Occipital lobe (tissue), 1 donor: ENCODE measurements at regions not wholly inside any gene's neighbourhood (a gene's known extent, or its start where the extent isn't known, plus 50 kb on each side); places are given as distances from the start of the nearest gene placed in this dataset.

Experiments
- DNase-seq: peaks from one replicate; lab custom pipeline; 2025; lab: John Stamatoyannopoulos, UW

DNA sequence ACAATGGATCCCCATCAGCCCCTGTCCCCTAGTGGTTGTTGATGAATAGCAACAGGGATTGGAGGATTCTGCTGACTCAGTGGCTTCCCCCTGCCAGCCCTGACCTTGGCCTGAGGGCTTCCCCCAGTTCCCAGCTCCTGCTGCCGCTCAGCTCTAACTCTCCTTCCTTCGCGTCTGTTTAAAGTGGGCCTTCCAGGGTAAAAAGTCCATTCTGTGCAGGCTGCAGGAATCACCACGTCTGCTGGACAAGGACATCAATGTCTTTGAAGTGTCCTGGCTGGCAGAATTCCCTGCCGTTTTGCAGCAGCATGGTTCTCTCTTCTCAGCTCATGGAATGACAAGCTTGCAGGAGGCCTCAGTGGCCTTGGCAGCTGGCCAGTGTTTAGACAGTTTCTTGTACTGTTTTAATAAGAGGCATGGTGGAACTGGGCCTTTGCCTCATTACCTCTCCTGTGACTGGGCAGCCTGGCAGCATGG is 152.5 kb upstream of the STX18 start:
- DNase-seq: no peak

DNA sequence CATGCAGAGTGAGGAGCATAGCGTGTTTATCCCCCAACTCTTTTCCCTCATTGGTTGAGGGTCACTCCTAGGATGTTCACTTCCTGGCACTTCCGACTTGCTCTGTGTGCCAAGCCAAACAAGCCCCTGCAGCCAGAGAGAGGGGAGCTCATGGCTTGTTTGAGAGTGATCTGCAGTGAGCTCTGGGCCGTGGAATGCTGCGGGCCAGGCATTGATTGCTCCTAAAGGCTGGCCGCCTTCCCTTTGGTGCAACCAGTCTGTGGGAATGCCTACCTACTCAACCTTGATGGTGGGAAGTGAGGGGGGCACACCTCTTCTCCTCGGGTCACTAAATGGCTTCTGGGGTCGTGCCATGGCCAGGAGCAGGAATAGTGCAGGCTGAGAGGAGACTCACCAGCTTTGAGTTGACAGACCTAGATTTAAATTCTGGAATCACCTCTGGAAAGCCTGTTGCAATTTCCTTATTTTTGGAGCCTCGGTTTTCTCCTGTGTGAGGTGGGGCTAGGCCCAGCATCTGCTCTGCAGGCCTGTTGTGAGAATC is 152.0 kb upstream of the STX18 start:
- DNase-seq: no peak

DNA sequence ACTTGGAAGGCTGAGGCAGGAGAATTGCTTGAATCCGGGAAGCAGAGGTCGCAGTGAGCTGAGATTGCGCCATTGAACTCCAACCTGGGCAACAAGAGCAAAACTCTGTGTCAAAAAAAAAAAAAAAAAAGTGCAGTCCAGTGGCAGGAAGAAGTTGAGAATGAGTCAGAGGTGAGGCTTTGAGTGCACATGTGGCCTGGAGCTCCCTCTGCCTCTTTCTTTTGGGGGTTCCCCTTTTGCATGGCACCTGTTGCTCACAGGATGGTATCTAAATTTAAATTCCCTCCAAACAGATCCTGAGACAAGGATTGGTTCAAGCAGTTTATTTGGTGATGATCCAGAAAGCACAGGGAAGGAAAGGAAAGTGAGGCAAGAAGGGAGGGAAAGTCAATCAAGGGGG is 151.4 kb upstream of the STX18 start:
- DNase-seq: no peak

DNA sequence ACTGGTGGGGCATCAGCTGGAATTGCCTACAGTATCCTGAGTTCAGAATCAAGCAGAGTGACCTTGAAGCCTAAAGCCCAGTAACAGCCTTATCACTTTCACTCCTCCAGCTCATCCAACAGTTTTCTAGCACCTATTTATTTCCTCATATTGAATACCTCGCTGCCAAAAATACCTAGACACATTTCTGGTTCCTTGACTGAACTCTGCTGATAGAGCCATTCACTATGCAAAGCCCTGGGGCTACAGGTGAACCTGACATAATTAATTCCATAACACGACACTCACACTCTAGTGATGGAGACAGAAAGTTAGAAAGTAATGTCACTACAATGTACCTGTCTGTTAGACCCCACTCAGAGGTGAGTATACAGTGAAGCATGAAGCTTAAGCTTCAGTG is 149.0 kb upstream of the STX18 start:
- no peak for DNase-seq

DNA sequence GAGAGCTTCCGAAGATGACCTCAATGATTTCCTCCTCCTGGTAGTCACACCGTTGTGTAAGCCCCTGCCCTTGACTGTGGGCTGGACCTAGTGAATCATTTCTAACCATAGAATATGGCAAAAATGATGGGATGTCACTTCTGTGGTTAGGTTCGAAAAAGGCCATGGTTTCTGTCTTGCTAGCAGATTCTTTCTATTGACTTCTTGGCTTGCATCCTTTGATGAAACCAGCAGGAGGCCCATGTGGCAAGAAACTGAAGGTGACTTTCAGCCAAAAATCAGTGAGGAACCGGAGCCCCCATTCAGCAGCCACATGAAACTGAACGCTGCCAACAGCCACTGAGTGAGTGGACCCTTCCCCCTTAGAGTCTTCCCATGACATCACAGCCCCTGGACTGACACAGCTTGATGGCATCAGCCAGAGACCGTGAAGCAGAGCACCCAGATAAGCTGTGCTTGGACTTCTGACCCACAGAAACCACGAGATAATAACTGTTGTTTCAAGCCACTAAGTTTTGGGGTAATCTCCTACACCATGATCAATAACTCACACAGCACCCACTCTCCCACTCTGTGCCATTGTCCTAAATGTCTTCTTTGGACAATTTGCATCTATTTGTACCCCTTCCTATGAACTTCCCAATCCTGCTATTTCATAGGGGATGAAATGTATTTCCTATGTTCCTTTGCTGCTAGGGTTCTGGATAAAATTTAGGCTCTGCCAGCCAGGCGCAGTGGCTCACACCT is 148.0 kb upstream of the STX18 start:
- no peak for DNase-seq

DNA sequence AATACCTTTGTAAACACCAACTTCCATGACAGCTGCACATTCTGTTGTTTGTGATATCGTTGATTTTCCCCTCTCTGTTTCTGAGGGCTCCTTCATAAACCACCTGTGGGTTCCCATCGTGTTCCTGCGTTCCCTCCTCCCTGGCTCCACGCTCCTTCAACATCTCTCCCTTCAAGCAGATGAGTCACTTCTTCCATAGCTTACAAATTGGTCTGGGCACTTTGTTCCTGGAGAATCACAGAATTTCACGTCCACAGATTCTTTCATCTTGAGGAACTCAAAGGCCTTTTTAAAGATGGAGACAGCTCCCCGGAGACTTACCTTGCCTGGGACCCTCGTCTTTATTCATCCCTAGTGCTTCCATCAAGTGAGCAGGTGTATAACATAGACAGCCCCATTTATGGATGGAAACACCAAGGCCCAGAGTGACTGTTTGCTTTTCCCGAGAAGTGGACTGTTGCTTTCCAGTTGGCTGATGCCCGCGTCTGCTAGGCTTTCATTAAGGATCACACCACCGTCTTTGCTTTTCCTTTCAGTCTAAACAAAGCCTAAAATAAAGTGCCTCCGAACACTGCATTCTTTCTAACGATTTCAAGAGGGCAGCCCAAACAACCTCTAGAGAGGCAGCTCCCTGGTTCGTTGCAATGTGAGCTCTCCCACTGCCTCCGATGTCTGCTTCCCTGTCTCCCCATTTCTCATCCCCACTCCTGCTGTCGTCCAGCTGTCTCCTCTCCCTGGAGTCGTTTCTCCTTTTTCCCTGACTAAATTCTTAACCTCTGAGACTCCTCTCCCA is 146.3 kb upstream of the STX18 start:
- no peak for DNase-seq

DNA sequence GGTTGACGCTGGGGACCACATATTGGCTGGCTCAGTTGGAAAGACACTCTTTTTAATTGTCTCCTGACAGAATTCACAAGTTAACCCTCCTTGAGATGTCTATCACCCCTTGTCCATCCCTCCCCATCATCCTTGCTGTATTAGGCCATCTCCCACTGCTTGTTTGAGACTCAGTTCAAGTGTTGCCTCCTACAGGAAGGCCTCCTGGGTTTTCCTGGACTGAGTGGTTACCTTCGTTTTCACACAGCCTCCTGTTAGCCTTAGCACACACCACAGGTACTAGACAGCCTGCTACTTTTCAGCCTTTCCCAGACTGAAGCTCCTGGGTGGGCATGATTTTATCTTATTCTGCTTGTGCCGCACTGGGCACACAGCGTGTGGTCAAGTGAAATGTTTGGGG is 145.3 kb upstream of the STX18 start:
- no peak for DNase-seq

DNA sequence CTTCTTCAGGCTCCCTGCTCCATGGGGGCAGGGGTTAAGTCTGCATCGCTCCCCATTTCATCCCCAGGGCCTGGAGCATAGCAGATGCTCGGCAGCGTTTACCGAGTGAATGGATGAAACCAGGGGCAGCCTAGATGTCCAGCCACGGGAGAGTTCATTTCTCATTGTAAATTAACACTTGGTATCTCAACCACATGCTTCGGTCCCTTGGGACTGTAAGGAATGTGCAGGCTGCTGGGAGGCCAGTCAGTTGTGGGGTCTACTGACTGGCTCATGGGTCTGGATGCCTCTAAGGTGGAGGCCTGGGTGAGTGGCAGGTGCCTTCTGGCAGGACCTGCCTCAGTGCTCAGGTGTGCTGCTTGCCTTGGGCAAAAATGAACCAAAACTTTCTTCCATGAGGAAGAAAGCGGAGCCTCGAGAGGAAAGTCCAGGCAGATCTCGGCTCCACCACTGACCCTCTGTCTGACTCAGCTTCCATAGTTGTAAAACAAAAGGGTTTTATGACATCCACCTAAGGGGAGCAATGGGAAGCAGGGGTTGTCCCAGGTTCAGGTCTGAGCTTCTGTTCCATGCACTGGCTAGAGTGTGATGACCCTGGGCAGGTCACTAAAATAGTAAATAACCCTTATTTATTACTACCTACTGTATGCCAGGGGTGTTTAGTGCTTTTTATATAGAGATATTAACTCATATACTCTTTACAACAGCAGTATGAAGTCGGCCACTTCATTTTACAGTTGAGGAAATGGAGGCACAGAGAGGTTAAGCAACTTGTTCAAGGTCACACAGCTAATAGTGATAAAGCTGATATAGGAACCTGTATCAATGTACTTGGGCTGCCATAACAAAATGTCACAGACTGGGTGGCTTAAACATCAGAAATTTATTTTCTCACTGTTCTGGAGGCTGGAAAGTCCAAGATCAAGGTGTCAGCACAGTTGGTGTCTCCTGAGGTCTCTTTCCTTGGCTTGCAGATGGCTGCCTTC is 144.3 kb upstream of the STX18 start:
- no peak for DNase-seq

DNA sequence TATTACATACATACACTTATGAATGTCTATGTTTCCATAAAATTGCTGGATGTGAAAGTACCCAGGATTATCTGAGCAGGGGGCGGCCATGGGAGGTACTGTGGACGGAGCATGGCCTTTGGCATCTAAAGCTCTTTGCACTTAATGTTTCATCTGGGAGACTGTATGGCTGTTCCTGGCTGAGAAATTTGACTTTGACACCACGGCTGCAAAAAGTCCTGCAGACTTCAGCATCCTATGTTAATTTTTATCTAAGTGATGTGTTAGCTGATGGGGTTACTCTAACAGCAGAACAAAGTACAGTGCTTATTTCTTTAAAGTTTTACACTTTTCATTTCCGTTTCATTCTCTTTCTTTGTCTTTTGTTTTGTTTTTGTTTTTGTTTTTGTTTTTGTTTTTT is 139.8 kb upstream of the STX18 start:
- no peak for DNase-seq

DNA sequence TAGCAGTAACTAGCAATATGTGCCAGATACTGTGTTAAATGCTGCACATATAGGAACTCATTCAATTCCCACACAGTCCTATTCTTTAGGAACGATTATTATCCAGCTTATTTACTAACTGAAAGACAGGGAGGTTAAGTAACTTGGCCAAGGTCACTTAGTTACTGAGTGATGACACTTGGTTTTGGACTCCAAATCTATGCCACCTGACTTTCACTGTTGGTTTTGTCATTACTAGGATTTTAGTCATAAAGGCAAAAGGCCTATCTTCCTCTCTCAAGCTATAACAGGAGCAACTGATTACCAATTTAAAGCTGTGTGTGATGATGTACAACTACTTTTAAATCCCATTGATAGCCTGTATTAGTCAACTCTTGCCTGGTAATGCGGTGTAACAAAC is 138.9 kb upstream of the STX18 start:
- no peak for DNase-seq

DNA sequence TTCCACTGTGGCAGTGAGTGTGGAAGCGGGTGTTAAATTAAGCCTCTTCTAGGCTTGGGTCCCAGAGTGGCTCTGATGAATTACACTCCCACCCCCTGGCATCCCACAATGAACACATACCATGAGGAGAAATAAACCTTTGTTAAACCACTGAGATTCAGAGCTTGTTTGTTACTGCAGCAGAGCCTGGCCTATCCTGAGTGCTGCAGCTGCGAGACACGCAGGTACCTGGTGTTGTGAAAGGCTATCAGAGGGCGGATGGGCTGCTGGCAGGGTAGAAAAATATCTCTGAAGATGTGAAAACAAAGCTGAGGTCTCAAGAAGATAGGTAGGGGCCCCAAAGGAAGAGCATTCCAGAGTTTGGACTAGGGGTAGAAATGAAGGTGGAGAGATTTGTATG is 138.4 kb upstream of the STX18 start:
- no peak for DNase-seq

DNA sequence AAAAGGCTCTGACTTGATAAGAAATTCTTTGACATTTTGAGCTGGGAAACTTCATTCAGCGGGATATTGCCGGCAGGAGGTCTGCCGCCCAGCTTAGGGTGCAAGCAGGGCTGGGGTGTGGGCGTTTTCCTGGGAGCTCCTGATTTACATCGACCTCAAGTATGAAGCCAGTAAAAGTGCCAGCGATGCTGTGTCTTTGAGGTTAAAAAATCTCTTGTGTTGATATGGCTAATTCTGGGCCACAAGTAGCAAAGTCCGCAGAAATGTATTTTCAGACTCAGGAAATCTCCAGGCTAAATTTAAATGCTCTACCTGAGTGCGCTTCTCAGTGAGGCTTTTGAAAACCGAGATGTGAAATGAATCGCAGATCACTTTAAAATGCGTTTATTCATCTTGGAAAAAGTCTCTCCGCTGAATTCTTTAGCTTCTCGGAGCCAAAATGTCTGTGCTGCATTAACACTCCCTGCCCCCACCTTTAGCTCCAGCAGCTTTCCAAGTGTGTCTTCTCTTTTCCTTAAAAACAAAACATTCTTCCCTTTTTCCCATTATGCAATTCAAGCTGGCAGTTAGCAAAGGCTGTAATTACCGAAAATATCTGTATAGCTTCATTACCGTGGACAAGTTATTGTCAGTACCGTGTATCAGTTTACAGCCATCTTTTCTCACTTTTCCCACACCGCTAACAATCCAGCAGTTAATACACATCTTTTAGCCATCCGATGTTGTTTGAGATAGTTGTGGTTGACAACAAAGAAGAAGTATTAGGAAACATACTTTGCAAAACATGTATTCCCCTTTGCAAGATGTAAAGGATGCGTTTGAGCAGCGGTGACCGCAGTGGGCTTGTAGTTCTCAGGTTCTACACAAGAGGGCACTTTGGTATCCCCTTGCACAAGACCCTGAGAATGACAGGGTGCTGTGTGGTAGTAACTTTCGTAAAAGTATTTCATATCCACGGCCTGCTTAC is 136.0 kb upstream of the STX18 start:
- DNase-seq: no peak

DNA sequence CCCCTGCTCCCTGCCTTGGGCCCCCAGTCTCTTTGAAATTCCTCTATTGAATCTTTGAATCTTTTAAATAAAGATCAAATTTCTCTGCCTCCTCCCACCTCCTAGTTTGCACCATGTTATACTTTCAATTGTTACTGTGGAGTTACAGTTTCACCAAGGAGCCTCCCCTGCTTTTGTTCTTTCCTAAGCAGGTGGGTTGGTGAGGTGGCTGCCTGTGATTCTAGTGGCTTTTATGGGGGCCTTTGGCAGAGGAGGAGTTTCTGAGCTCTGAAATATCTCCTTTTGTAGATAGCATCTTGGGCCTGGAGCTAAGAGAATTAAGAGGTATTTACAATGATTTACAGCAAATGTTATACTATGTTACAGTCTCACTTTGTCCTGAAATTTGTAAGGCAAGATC is 133.8 kb upstream of the STX18 start:
- DNase-seq: no peak

DNA sequence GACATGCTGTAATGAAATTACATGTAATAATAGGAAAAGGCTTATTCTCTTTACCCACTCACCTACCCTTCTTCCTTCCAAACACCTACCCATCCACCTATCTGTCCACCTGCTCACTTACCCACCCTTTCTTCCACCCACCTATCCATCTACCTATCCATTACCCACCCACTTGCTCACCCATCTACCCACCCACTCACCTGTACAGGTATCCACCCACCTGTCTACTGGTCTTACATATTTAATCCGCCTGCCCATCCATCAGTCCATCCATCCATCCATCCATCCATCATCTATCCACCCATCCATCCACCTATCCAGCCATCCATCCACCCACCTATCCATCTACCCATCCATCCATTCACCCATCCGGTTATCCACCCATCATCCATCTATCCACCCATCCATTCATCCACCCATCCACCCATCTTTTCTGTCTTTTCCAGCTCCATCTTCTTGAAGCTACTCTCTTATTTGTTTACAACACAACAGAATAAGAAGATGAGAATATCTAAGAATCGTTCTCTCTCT is 133.3 kb upstream of the STX18 start:
- no peak for DNase-seq

DNA sequence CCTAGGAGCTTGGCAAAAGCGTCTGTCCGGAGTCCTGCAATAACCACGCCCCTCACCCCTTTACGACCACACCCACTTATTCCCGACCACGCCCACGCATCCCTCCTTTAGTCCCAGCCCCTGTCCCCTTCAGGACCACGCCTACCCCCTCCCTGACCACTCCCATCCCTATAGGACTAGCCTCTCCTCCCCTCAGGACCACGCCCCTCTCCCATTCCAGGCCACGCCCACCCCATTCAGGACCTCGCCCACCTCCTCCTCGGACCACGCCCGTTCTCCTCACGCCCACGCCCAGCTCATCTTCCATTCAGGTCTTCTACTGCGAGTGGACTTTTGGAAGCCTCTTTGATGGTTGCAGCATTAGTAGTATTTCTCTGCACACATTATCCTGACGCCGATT is 131.2 kb upstream of the STX18 start:
- DNase-seq: no peak

DNA sequence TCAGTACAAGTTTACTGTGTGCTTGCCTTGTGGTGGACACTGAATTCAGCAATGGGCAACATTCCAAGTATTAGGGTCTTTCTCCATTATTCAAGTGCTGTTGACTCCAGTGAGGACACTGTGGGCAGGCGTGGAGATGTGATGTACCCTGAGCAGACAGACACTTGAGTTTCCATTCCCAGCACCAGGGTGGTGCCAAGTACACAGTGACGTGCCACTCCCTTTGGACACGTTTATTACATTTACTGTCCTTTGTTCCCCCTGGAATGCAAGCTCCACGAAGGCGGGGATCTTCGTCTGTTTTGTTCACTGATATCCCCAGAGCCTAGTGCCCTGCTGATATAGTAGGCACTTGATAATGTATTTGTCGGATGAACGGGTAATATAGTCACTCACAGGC is 130.6 kb upstream of the STX18 start:
- no peak for DNase-seq

DNA sequence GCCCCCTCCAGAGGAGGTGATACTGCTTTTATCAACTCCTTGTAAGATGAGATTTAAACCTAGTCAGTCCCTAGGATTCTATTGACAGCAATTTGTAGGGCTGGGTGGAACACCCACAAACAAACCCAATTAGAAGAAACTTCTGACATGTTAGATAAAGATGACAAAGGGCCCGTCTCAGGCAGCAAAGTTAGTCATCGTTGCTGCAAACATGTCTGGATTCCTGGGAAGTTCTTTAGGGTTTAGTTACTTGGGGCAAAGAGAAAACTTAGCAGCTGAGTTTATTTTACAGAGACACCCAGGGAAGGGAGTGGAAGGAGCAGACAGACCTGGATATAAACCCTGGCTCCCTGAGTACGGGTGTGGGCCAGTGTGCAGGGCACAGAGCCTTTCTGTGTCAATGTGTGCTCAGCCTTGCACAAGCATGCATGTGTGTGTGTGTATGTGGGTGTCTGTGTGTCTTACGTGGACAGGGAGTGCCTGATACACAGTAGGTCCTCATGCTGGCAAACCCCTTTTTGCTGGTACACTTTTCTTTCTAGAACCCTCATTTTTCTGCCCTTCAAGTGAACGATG is 130.0 kb upstream of the STX18 start:
- DNase-seq: no peak

DNA sequence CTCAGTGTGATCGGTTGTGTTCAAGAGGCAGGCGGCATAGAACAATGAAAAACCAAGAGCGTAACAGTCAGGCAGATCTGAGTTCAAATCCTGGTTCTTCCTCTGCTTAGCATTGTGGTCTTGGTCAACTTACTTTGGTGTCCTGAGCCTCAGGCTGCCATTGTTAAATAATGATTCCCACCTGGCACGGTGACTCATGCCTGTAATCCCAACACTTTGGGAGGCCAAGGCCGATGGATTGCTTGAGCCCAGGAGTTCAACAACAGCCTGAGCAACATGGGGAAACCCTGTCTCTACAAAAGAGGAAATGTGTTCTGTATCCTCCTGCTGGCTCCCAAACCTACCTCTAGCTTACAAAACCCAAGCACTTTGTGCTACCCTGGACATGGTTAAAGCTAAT is 129.0 kb upstream of the STX18 start:
- DNase-seq: no peak

DNA sequence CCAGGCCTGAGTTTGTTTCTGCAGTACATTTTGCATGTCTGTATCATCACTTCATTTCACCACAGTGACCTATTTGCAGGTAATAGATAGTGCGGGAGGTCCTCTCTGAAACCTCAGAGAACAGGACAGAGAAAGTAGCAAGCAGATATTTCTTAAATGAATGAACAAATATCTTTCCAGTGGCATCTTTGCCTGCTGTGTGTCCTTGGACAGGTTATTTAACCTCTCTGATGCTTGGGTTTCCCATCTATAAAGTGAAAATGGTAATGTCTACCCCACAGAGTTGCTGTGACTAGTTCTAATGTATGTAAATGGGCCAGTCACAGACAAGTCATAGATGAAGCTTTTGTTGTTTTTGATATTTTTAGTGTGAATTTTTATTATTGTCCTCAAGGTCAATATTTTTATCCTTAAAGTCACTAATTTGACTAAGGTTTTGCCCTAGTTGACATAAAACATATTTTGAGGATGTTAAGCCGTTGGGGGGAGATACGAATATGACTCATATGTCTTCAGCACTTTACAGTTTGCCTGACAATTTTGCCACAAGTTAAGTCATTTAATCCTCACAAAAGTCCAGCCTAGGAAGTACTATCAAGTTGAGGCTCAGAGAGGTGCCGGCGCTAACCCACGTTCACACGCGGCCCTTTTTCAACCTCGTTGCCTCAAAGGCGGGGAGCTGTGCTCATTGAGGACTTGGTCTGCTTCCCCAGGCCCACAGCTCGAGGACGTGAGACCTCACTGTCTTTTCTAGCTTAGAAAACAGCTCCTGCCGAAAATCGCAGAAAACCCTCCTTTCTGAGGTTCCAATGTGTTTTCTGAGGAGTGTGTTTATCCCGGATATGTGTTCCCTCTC is 126.7 kb upstream of the STX18 start:
- no peak for DNase-seq
